Calu3 (cell line): ENCODE measurements at regions not wholly inside any gene's neighbourhood (a gene's known extent, or its start where the extent isn't known, plus 50 kb on each side); places are given as distances from the start of the nearest gene placed in this dataset.

Experiments
- BruUV-seq: library from RNA; stranded (reverse); fragments of 400-500 nt; replicated peaks from 2 replicates; lab custom pipeline; 2021; lab: Mats Ljungman, UMichigan
- CTCF ChIA-PET: fragments of 300-600 bp; sonication (Branson Sonifier 250); formaldehyde crosslinking; loops from one replicate; lab custom pipeline; 2022; ENCODE audit warnings: antibody characterized with exemption; lab: Charles Lee
- DNase-seq: peaks from one replicate; pipeline ENCODE4 v3.0.0; 2022
- H3K27ac Mint-ChIP-seq: one replicate; pipeline ENCODE4 v1.8.0; 2022; ENCODE audit warnings: mixed read lengths; ENCODE audit not compliant: unreplicated experiment
- H3K27me3 Mint-ChIP-seq: one replicate; pipeline ENCODE4 v1.8.0; 2022; ENCODE audit warnings: mixed read lengths; ENCODE audit not compliant: unreplicated experiment
- H3K36me3 Mint-ChIP-seq: one replicate; pipeline ENCODE4 v1.8.0; 2022; ENCODE audit warnings: mild to moderate bottlenecking, moderate library complexity, mixed read lengths; ENCODE audit not compliant: insufficient read depth, unreplicated experiment
- H3K4me1 Mint-ChIP-seq: one replicate; pipeline ENCODE4 v1.8.0; 2022; ENCODE audit warnings: mild to moderate bottlenecking, low read depth, mixed read lengths; ENCODE audit not compliant: unreplicated experiment
- H3K4me3 Mint-ChIP-seq: one replicate; pipeline ENCODE4 v1.8.0; 2022; ENCODE audit warnings: mild to moderate bottlenecking, low read depth, moderate library complexity, mixed read lengths; ENCODE audit not compliant: unreplicated experiment
- H3K9me3 Mint-ChIP-seq: one replicate; pipeline ENCODE4 v1.8.0; 2022; ENCODE audit warnings: low read depth, mixed read lengths; ENCODE audit not compliant: unreplicated experiment
- intact Hi-C: fragments of 100-400 bp; cut with micrococcal nuclease; formaldehyde crosslinking; loops from one replicate; pipeline ENCODE4 v1.10.0; 2022; ENCODE audit not compliant: unreplicated experiment
- TF ChIP-seq, protein P1 (sequence below): fragments of 200-600 bp; IDR thresholded peaks from one replicate; pipeline ENCODE4 v1.8.0; 2022; ENCODE audit warnings: antibody characterized with exemption; ENCODE audit not compliant: unreplicated experiment

DNA sequence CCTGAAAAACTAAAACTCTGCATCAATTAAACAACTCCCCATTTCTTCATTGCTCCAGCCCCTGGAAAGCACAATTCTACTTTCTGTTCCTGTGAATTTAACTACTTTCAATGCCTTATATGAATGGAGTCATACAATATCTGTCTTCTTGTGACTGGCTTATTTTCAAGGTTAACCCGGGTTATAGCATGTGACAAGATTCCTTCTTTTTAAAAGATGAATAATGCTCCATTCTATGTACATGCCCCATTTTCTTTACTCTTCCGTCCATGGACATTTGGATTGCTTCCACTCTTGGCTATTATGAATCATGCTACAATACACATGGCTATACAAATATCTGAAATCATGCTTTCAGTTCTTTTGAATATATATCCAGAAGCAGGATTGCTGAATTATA, 334.9 kb upstream of the ID4 start:
- Mint-ChIP-seq H3K36me3 (no peaks in the 10 kb centered on the region), H3K27ac (no peak overlapping the region), H3K9me3 (peaks cover 16% of the 10 kb centered on the region), H3K4me3 (no peak overlapping the region), H3K27me3 (no peaks in the 10 kb centered on the region), H3K4me1 (no peaks in the 10 kb centered on the region)
- intact Hi-C loops = no loop called here
- no peak for DNase-seq
- TF ChIP-seq, protein P1, sequence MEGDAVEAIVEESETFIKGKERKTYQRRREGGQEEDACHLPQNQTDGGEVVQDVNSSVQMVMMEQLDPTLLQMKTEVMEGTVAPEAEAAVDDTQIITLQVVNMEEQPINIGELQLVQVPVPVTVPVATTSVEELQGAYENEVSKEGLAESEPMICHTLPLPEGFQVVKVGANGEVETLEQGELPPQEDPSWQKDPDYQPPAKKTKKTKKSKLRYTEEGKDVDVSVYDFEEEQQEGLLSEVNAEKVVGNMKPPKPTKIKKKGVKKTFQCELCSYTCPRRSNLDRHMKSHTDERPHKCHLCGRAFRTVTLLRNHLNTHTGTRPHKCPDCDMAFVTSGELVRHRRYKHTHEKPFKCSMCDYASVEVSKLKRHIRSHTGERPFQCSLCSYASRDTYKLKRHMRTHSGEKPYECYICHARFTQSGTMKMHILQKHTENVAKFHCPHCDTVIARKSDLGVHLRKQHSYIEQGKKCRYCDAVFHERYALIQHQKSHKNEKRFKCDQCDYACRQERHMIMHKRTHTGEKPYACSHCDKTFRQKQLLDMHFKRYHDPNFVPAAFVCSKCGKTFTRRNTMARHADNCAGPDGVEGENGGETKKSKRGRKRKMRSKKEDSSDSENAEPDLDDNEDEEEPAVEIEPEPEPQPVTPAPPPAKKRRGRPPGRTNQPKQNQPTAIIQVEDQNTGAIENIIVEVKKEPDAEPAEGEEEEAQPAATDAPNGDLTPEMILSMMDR = no peak
- BruUV-seq = no TSS peak
- CTCF ChIA-PET = no interaction called here

DNA sequence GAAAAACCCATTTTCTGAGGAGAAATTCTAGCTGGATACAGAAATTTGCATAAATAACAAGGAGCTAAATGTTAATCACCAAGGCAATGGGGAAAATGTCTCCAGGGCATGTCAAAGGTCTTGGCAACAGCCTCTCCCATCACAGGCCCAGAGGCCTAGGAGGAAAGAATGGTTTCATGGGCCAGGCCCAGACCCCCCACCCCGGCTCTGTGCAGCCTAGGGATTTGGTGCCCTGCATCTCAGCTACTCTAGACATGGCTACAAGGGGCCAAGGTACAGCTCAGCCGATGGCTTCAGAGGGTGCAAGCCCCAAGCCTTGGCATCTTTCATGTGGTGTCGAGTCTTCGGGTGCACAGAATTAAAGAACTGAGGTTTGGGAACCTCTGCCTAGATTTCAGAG, 321.2 kb upstream of the ID4 start:
- Mint-ChIP-seq H3K4me3 (no peak overlapping the region), H3K36me3 (no peaks in the 10 kb centered on the region), H3K4me1 (no peaks in the 10 kb centered on the region), H3K27ac (no peak overlapping the region), H3K27me3 (no peaks in the 10 kb centered on the region), H3K9me3 (peaks cover 19% of the 10 kb centered on the region)
- BruUV-seq = no TSS peak
- CTCF ChIA-PET = no interaction called here
- TF ChIP-seq, protein P1 = no peak
- no peak for DNase-seq
- intact Hi-C loops = no loop called here

DNA sequence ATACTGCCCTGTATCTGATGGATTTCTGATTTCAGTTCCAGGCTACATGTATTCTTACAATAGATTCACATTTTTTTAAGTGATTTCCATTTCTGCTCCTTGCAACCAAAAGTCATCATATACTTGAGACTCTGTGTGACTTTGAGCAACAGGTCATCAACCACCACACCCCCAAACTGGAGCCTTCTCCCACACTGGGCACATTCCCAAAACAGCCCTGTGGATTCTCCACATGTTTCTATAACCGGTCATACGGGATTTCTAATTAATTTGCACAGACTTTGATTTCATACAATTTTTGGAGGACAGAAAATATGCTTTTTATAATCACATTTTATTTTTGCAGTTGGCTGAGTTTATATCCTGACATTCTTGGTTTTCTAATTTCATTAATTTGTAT, 317.2 kb upstream of the ID4 start:
- intact Hi-C loops = no loop called here
- no TSS peak for BruUV-seq
- TF ChIP-seq, protein P1 = no peak
- H3K36me3 Mint-ChIP-seq = no peaks in the 10 kb centered on the region
- H3K27me3 Mint-ChIP-seq = no peaks in the 10 kb centered on the region
- no peak overlapping the region for H3K27ac Mint-ChIP-seq
- CTCF ChIA-PET = no interaction called here
- DNase-seq = no peak
- no peak overlapping the region for H3K4me3 Mint-ChIP-seq
- H3K9me3 Mint-ChIP-seq = peaks cover 14% of the 10 kb centered on the region
- no peaks in the 10 kb centered on the region for H3K4me1 Mint-ChIP-seq

DNA sequence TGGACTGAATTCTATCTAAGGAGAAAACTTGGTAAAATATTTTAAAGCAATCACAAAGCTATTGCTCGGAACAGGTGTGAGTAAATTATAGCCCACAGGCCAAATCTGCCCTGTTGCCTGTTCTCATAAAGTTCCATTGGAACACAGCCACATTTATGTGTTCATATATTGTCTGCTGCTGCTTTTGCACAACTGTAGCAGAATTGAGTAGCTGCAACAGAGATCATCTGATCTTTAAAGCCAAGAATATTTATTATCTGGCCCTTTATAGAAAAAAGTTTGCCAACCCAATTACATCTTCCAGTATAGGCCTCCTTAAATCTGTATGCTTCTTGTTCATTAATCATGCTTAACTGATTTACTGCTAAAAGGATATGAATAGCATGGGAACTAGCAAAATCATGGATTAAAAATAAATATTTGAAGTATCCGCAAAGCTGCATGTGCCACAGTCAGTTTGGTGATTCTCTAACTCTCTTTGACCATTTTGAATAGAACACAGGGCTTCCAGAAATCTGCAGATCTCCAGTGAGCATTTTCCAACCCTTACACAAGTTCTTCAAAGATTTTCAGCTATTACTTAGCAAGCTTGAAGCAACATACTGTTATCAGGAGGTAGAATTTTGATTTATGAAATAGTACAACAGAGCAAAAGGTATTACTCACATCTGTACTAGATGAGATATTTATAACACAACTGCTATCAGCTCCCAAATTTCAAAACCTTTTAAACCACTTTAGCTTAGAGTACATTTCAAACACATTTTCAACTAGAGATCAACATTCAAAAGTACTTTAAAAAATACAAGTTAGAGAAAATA, 312.6 kb upstream of the ID4 start:
- H3K4me1 Mint-ChIP-seq = no peaks in the 10 kb centered on the region
- intact Hi-C loops = no loop called here
- no peak overlapping the region for H3K27ac Mint-ChIP-seq
- H3K9me3 Mint-ChIP-seq = peaks cover 9% of the 10 kb centered on the region
- no peaks in the 10 kb centered on the region for H3K36me3 Mint-ChIP-seq
- no peaks in the 10 kb centered on the region for H3K27me3 Mint-ChIP-seq
- no peak for DNase-seq
- BruUV-seq = no TSS peak
- CTCF ChIA-PET = interaction anchor here (0.9 kb wide), 1 partner anchor 33 kb away, joined by 4 read pairs; no protein-coding TSS in a partner anchor
- no peak overlapping the region for H3K4me3 Mint-ChIP-seq
- TF ChIP-seq, protein P1 = no peak
